GM12878 (cell line): ENCODE measurements at regions not wholly inside any gene's neighbourhood (a gene's known extent, or its start where the extent isn't known, plus 50 kb on each side); places are given as distances from the start of the nearest gene placed in this dataset.

Experiments used
- ATAC-seq: fragments of 200-7000 bp; cut with Tn5 transposase; 3 replicates; pipeline ENCODE4 v1.9.1; 2020; ENCODE audit warnings: mild to moderate bottlenecking, moderate library complexity
- BruUV-seq: library from RNA; stranded (reverse); fragments of 400-500 nt; replicated peaks from 2 replicates; lab custom pipeline; 2021; lab: Mats Ljungman, UMichigan
- CTCF ChIA-PET: fragments of 300-600 bp; sonication (Branson Sonifier 250); formaldehyde crosslinking; extraction: SDS; loops from one replicate; lab custom pipeline; 2021; ENCODE audit warnings: inconsistent platforms; lab: Yijun Ruan, JAX
- POLR2A ChIA-PET: fragments of 350-600 bp; formaldehyde crosslinking; extraction: SDS; loops from one replicate; lab custom pipeline; 2021; ENCODE audit warnings: inconsistent platforms; lab: Charles Lee
- RAD21 ChIA-PET: fragments of 300-600 bp; sonication (Branson Sonifier 250); formaldehyde crosslinking; loops from one replicate; lab custom pipeline; 2023; ENCODE audit warnings: antibody characterized with exemption; ENCODE audit not compliant: unreplicated experiment; lab: Charles Lee
- SMC1A ChIA-PET: fragments of 300-600 bp; sonication (Branson Sonifier 250); formaldehyde crosslinking; loops from one replicate; lab custom pipeline; 2023; ENCODE audit not compliant: unreplicated experiment, uncharacterized antibody; lab: Charles Lee
- DNase-seq: peaks from one replicate; pipeline ENCODE4 v3.0.0-alpha.2; 2011; ENCODE audit warnings: low read depth, low spot score
- FAIRE-seq: peaks from 3 replicates; lab custom pipeline; 2011; peaks lifted over from hg19 to GRCh38; lab: Jason Lieb, UNC
- H2AFZ ChIP-seq: 2 replicates; pipeline ENCODE4 v1.6.0; 2011; ENCODE audit warnings: low read depth, low read length, control low read depth; ENCODE audit not compliant: control insufficient read depth
- H3K27ac ChIP-seq: 2 replicates; pipeline ENCODE4 v1.5.1; 2011; ENCODE audit warnings: control low read depth; ENCODE audit not compliant: control insufficient read depth, insufficient read depth
- H3K27me3 ChIP-seq, 2 experiments: replicated peaks in 1 of 2; 2 replicates each; pipeline versions ENCODE4 v1.6.0 to v1.6.1; 2011; ENCODE audit warnings: low read length in 1 of 2; ENCODE audit not compliant: control insufficient read depth in 2 of 2, insufficient read depth in 2 of 2
- H3K36me3 ChIP-seq, 2 experiments: 2 replicates each; pipeline ENCODE4 v1.5.1; 2011; ENCODE audit warnings: low read length in 1 of 2; ENCODE audit not compliant: control insufficient read depth in 2 of 2, insufficient read depth in 2 of 2
- H3K4me1 ChIP-seq: 2 replicates; pipeline ENCODE4 v1.6.1; 2011; ENCODE audit warnings: mild to moderate bottlenecking, low read length, moderate library complexity, mixed read lengths; ENCODE audit not compliant: control insufficient read depth, insufficient read depth
- H3K4me2 ChIP-seq: 2 replicates; pipeline ENCODE4 v1.6.0; 2011; ENCODE audit warnings: control low read depth; ENCODE audit not compliant: control insufficient read depth, insufficient read depth
- H3K4me3 ChIP-seq: fragments of 200-600 bp; sonication (generic); 2 replicates; pipeline ENCODE4 v1.5.1; 2016
- H3K79me2 ChIP-seq: 2 replicates; pipeline ENCODE4 v1.6.0; 2011; ENCODE audit warnings: low read length; ENCODE audit not compliant: control insufficient read depth, insufficient read depth
- H3K9ac ChIP-seq: 2 replicates; pipeline ENCODE4 v1.8.0; 2011; ENCODE audit warnings: low read length, control low read depth, mixed read lengths; ENCODE audit not compliant: control insufficient read depth, insufficient read depth
- H3K9me3 ChIP-seq: replicated peaks from 3 replicates; pipeline ENCODE4 v1.5.1; 2011; ENCODE audit warnings: mild to moderate bottlenecking, low read length; ENCODE audit not compliant: control insufficient read depth, insufficient read depth
- H4K20me1 ChIP-seq: 2 replicates; pipeline ENCODE4 v1.6.0; 2011; ENCODE audit not compliant: control insufficient read depth, insufficient read depth
- FOXK2 ChIP-seq: fragments of 450-650 bp; IDR thresholded peaks from 2 replicates; pipeline ENCODE4 v1.6.1; 2017; ENCODE audit warnings: mild to moderate bottlenecking, moderate library complexity
- ZNF217 ChIP-seq: fragments of 450-650 bp; IDR thresholded peaks from 2 replicates; pipeline ENCODE4 v1.6.1; 2017; ENCODE audit warnings: antibody characterized with exemption, mild to moderate bottlenecking
- ZNF274 ChIP-seq: IDR thresholded peaks from one replicate; pipeline ENCODE4 v1.8.0; 2011; ENCODE audit not compliant: insufficient read length, insufficient read depth
- WGBS: methylation state at CpG from one replicate; pipeline ENCODE4 v1.1.6; 2016; ENCODE audit warnings: low lambda C conversion rate; ENCODE audit not compliant: insufficient replicate concordance, insufficient coverage; ENCODE audit errors: missing lambda C conversion rate; 5-methylcytosine and 5-hydroxymethylcytosine counted together
- in situ Hi-C: fragments of 300-500 bp; cut with MboI; formaldehyde crosslinking; loops from 9 replicates; pipeline ENCODE4 v1.14.3; 2018; ENCODE audit warnings: mixed read lengths
- intact Hi-C: fragments of 100-400 bp; cut with micrococcal nuclease; formaldehyde crosslinking; loops from one replicate; pipeline ENCODE4 v1.14.2; 2022; ENCODE audit not compliant: unreplicated experiment

- intact Hi-C loops = no loop called here
- WGBS = 7% methylated on average over 1 of the region's 1 CpG
- SMC1A ChIA-PET = no interaction called here
- no peaks in the 10 kb centered on the region for H3K36me3 ChIP-seq
- in situ Hi-C loops = no loop called here
- DNase-seq (no peak), ATAC-seq (no peak), FAIRE-seq (no peak)
- H3K79me2 ChIP-seq = no peaks in the 10 kb centered on the region
- H3K4me2 ChIP-seq = no peak overlapping the region
- H3K4me1 ChIP-seq = no peaks in the 10 kb centered on the region
- H3K4me3 ChIP-seq = no peak overlapping the region
- H3K9ac ChIP-seq = no peak overlapping the region
- no peaks in the 10 kb centered on the region for H3K9me3 ChIP-seq
- no peaks in the 10 kb centered on the region for H4K20me1 ChIP-seq
- CTCF ChIA-PET = interaction anchor here (0.6 to 1.1 kb wide), 3 partner anchors 12 to 721 kb away, joined by 3 read pairs; no protein-coding TSS in a partner anchor
- BruUV-seq = no TSS peak
- TF ChIP-seq ZNF274 (no peak), FOXK2 (no peak)
- H2AFZ ChIP-seq = no peak overlapping the region
- H3K27ac ChIP-seq = no peak overlapping the region
- RAD21 ChIA-PET = no interaction called here
- H3K27me3 ChIP-seq = peaks cover 0 to 11% of the 10 kb centered on the region in 2 experiments; a peak in 2 of 4 replicates
- POLR2A ChIA-PET = interaction anchor here (0.8 kb wide), 1 partner anchor 83 kb away, joined by 3 read pairs; no protein-coding TSS in a partner anchor
These were observed 175.8 kb downstream of the KCNRG start for GRCh38 chr13:50191004-50191403.

DNA sequence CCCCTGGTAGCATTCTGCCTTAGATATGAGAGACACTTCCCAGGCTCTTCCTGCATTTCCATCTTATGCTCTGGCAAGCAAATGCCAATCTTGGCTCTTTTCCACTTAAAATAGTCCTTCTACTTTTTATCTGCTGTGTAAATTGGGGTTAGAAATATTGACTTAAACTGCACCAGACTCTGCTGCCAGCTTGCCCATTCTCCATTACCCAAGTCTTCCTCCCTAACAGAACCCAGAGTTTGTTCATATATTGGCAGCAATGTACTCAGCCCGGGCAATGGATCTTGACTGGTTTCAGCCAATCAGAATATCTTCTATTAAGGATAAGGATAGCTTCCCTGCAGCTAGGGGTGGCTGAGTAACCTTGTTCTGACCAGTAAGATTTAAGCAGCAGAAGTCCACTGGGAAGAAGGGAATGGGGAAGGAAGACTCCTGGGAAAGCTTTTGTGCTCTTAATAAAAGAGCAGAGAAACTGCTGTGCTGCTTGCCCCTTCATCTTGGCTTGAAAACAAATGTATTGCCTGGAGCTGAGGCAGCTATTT lies 177.1 kb downstream of the KCNRG start:
- intact Hi-C loops = no loop called here
- H3K9ac ChIP-seq = no peak overlapping the region
- TF ChIP-seq ZNF217 = no peak
- whole genome bisulfite sequencing = 74% methylated on average over 1 of the region's 1 CpG
- no peak overlapping the region for H3K4me3 ChIP-seq
- FAIRE-seq (peak; percentile 18), DNase-seq (no peak), ATAC-seq (no peak)
- ChIA-PET SMC1A (interaction anchor here (1.1 kb wide), 1 partner anchor 703 kb away, joined by 3 read pairs; no protein-coding TSS in a partner anchor), CTCF (interaction anchor here (0.5 to 1.1 kb wide), 2 partner anchors 181 to 720 kb away, joined by 3 read pairs; no protein-coding TSS in a partner anchor), RAD21 (no interaction called here), POLR2A (no interaction called here)
- H3K4me2 ChIP-seq = no peak overlapping the region
- in situ Hi-C loops = no loop called here
- H3K4me1 ChIP-seq = no peaks in the 10 kb centered on the region
- no peaks in the 10 kb centered on the region for H3K36me3 ChIP-seq
- H3K27ac ChIP-seq = no peak overlapping the region
- no peaks in the 10 kb centered on the region for H3K79me2 ChIP-seq
- H3K9me3 ChIP-seq = no peaks in the 10 kb centered on the region
- no peak overlapping the region for H2AFZ ChIP-seq
- no peaks in the 10 kb centered on the region for H4K20me1 ChIP-seq
- no TSS peak for BruUV-seq
- H3K27me3 ChIP-seq = peaks cover 0 to 9% of the 10 kb centered on the region in 2 experiments; a peak in 2 of 4 replicates
